HG03175 (cell line): ENCODE measurements at regions not wholly inside any gene's neighbourhood (a gene's known extent, or its start where the extent isn't known, plus 50 kb on each side); places are given as distances from the start of the nearest gene placed in this dataset.

Experiments used
- ATAC-seq: cut with Tn5 transposase; IDR thresholded peaks from one replicate; pipeline ENCODE4 v1.9.1; 2021; ENCODE audit warnings: mild to moderate bottlenecking, moderate library complexity; ENCODE audit not compliant: unreplicated experiment

DNA sequence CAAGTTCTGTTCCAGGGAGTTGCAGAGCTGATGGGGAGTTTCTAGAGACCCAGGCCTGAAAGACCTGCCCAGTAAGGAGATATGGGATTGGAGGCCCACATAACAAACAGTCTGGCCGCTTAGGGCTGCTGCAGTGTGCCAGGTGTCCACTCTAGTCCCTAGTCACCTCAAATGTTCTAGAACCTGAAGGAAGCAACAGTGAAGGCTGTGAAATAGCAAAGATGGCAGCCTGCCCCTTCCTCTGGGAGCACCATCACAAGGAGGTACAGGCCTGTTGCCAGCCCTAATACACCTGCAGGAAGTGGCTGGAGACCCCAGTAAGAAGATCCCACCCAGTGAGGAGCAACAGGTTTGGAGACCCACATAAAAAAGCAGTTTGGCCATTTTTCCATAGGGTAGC, 783.8 kb upstream of the EDIL3 start:
- ATAC-seq = no peak

DNA sequence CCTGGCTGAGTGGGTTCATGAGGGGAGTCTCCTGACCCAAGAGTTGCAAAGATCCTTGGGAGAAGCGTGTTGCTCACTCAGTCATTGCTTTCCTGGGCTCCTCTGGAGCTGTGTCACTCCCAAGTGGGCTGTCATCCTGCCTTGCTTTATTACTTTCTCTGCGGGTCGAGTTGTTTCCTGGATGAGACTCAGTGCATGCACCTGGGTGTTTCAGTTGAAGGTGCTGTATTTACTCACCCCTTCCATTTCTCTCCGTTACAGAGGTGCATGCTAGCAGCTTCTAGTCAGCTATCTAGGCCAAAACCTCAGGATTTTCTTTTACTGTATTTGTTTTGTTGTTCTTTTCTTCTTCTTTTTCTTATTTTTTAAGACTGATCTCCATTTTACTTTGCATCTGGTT, 785.5 kb upstream of the EDIL3 start:
- no peak for ATAC-seq

DNA sequence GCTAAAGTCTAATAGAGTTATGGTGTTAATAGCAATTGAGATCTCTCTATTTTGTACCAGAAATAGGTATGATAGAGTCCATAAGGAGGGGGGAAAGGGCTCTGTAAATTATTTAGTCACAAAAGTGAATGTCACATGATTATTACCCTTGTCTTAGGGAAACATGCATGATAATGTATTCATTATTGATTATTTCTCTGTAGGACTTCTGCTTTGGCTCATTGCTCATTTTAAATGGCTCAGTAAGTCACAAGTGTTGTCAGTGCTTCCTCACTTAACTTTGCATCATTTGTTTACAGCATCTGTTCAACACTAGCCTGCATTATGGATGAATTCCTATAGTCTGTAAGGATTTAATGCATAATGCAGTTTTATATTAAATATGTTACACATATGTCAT, 788.8 kb upstream of the EDIL3 start:
- ATAC-seq = no peak

DNA sequence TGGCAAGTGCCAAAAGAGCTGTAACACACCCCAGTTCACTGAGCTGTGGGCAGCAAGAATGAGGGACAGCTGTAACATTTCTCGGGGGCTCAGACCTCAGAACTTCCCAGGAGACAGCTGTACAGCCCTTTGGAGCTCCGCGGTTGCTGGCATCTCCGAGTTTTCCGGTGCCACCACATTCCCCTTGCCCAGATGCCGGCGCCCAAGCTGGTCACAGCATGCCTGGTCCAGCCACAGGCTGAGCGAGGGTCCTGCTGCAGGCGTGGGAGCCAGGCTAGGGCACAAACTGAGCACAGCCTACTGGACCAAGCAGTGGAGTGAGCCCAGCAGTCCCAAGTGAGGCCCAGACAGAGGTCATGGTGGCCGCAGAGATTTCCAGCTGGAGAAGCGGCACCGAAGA, 797.7 kb upstream of the EDIL3 start:
- ATAC-seq = no peak

DNA sequence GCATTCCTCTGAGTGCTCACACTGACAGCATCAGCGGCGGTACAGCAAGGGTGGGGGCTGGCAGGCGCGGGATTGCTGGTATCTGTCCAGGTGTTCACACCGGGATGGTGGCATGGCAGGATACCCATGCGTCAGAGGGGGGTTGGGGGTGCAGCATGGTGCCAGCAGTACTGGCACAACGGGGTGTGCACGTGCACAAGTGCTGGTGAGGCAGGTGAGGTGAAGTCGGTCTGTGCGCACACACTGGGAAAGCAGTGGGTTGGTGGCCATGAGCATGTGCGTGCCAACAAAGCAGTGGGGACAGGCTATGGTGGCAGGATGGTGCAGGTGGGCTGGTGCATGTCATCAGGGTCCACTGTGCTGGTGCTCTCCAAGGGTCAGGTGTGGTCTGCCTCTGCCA, 819.6 kb upstream of the EDIL3 start:
- ATAC-seq = no peak

DNA sequence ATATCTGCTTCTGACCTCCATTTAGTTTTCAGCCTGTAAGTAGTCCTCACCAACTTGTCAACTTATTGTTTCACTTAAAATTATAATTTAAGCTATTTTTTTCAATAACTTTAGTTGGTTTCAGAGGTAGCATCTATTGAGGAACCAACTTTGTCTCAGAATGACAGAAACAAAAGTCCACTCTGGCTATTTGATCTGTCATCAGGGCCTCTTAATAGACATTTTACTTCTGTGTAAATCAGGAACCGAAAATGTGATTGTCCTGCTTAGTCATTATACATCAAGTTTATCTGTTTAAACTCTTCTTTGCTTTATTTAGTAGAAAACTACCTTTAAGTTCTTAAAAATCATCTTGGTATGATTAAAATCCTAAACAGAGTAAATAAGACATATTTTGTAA, 820.8 kb upstream of the EDIL3 start:
- no peak for ATAC-seq

DNA sequence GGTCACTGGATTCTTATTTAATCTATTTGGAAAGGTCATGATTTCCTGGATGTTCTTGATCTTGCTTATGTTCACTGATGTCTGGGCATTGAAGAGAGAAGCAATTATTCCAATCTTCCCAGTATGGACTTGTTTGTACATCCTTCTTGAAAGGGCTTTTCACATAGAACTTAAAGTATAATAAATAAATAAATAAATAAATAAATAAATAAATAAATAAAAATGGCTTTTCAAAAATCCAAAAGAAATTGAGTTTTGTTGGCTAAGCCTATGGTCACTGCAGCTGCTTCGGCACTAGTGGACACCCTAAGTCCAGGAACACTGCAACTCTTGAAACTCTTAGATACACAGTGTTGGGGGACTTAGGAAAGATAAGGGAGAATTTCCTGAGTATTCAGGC, 840.7 kb upstream of the EDIL3 start:
- no peak for ATAC-seq

DNA sequence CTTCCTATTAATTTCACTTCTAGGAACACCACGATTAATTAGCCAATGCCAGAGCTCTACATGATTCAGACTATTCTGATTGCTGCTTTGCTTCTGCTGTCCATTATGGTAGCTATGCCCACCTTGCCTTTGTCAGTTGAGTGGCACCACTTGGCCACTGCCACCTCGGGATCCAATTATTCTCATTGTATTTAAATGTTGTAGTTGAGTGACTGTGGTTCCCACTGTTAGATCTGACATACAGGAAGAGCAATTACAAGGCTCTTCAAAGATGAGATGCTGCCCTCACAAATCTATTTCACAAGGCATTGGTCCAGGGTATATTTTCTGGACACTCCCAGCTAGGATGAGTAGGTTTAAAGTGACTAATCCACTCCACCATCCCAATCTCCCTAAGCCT, 864.5 kb upstream of the EDIL3 start:
- ATAC-seq = no peak

DNA sequence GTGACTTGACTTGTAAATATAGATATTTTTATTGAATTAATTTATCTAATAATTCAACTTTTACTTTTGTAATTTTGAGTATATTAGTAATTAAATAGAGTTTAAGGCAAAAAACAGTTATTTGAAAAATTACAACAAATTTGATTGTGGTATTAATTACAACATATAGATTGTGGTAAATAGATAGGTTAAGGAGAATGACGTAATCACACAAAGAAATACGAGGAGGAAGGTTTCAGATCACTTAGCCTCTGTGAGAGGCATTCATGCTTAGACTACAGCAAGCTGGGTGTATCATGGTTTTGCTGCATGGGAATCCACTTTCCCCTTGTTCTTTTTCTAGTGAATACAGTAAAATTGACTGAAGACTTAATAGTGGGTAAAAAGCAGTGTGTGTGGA, 878.4 kb upstream of the EDIL3 start:
- ATAC-seq = no peak

DNA sequence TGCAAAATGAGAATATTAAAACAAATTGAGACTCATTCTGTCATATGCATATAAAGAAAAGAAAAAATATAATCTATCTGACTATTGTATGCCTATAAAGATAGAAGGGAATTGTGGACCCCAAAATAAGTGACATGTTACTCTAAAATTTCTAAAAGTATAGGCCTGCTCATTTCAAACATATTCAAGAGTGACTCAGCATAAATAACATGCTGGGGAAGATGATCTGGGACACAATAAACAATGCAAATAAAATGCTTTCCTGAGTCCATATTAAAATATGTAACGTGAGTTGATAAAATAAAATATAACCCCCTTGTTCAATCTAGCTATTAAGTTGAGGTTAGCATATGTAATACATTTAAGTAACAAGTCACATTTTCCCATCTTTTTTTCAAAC, 882.0 kb upstream of the EDIL3 start:
- no peak for ATAC-seq

DNA sequence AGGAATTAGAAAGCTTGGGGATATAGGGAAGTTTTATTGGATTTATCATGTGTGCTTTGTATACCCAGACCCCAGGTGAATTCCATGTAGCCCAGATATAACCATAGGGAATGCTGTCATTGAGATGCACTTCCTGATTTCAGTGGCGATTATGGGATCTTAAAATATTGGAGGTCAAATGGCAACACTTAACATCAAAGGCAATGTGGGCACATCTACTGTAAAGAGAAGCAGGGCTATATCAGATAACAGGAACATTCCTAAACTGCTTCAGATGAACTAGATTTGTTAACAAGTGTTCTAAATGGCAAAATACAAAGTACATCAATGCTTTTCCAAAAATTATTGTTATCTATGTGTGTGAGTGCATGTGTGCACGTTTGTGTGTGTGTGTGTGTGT, 883.5 kb upstream of the EDIL3 start:
- no peak for ATAC-seq

DNA sequence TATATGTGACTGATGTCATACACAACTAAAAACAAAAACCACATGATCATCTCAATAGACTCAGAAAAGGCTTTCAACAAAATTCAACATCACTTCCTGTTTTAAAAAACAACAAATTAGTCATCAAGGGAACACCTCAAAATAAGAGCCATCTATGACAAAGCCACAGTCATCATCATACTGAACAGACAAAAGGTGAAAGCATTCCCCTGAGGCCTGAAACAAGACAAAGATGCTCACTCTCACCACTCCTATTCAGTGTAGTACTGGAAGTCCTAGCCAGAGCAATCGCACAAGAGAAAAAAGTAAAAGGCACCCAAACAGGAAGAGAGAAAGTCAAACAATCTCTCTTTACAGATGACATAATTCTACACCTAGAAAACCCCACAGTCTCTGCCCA, 893.5 kb upstream of the EDIL3 start:
- no peak for ATAC-seq

DNA sequence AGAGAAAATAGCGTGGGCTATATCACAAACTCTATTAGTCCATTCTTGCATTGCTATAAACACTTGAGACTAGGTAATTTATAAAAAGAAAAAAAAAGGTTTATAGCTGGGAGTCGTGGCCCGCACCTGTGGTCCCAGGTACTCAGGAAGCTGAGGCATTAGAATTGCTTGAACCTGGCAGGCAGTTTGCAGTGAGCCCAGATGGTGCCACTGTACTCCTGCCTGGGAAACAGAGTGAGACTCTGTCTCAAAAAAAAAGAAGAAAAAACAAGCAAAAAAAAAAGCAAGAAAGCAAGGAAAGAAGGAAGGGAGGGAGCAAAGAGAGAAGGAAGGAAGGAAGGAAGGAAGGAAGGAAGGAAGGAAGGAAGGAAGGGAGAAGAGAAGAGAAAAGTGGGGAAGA, 904.2 kb upstream of the EDIL3 start:
- ATAC-seq = no peak

DNA sequence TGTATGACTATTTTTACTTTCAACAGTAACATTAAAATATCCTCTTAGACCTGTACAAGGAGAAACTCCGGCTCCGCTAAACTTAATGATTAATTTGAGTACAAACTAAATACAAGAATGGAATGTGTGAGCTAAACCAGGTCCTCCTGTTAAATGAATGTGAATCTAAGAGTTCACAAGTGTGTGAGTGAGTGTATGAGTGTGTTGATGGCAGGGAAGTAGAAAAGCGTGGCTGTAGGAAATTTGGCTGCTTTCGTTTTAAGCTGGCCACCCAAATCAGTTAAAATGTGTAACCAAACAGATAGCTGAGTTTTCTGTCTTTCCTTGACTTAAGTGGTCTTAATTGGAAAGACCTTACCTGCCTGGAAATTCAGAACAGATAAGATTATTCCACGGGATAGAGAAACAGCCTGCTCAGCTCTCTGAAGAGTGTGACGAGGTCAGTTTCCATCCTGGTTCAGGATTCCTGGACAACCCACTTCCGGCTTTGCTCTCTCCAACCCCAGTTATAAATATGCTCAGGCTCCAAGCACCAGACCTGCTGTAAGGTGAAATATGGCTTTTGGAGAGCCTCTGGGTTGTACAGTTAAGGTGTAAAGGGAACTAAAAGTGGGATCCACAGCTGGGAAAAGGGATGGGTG, 908.6 kb upstream of the EDIL3 start:
- no peak for ATAC-seq

DNA sequence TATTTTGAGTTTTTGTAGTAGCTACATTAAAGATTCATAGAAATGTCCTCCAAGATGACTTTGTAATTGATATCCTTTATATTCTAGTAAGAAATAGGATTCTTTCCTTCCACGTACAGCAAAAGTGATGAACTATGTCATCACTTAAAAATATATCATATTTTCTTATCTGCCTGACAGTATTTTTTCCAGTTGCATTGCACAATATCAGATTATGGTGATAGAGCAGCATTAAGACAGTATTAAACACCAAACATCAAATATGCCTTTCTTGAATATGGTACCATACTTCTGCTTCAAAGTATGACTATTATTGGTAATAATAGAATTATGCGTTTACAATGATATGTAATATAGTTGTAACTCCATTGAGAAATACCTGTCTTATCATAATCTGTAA, 919.8 kb upstream of the EDIL3 start:
- ATAC-seq = no peak

DNA sequence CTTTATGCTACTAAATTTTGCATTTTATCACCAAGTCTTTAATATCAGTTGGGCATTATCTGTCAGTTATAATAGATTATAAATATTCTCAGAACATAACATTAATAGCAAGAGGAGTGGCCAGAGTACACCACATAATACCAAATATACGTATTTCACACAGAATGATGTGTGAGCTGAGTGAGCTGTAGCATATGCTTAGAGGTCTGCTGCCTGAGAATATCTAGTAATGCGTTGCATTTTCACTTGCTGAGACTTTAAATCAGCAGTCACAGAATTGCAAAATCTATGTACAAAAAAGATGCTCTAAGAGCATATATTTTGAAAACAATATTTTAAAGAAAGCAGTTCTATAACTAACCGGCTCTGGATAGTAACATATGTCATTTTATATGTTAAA, 921.1 kb upstream of the EDIL3 start:
- ATAC-seq = no peak

DNA sequence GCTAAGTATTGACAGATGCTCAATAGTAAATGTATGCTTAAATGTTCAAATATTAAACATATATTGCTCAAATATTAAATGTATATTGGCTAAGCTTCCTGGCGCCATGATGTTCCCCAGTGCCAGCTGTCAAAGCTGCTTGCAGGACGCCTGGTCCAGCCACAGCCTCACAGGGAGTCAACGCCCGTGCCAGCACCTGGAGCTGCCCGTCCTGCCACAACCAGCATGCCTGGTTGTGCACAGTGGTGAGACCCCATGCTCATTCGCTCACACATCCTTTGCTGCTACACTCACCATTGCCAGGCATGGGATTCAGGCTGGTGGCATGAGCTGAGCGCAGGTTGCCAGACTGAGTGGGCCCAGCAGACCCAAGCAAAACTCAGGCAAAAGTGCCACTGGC, 926.9 kb upstream of the EDIL3 start:
- no peak for ATAC-seq

DNA sequence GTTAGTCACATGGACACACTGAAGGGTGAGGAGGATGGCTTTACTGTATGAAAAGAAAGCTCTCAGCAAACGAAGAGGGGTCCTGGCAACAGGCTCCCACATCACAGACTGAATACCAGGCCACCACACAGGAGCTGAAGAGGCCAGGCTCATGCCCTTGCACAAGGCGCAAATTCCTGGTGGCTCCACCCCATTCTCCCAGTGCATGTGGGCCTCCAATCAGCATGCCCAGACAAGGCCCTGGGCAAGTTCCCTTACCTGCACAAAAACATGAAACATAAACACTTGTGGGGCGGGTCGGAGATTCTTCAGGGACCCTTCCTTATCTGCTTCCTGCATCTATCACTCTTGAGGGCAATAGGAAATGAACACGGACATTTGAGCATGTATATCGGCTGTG, 935.8 kb upstream of the EDIL3 start:
- no peak for ATAC-seq

DNA sequence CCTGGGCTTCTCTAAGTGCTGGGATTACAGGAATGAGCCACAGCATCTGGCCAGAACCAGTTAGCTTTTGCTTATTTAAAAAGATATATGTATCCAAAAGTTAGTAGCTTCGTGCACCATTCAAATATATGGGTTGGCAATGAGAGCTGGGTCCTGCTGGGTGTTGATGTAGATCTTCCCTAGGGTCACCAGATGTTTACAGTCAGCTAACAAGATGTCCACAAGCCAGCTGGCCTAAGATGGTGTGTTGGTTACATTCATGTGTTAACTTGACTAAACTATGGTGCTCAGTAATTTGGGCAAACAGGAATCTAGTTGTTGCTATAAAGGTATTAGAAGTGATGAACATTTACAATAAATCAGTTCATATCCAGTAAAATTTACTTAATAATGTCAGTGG, 948.6 kb upstream of the EDIL3 start:
- ATAC-seq = no peak

DNA sequence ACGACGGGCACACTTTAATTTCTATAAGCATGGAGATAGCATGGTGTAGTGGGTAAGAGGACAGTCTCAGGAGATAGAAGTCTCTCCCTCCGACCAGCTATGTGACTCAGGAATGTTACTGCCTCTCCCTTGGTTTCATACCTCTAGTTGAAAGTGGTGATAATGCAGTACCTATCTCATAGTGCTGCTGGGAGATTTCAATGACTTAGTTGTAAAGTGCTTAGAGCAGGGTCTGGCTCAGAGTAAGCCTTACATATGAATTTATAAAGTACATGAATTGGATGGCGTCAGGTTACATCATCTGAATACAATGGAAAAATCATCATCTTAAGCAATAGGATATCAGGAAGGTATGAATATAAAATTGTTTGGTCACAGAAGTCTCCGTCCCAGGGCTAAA, 952.8 kb upstream of the EDIL3 start:
- no peak for ATAC-seq

DNA sequence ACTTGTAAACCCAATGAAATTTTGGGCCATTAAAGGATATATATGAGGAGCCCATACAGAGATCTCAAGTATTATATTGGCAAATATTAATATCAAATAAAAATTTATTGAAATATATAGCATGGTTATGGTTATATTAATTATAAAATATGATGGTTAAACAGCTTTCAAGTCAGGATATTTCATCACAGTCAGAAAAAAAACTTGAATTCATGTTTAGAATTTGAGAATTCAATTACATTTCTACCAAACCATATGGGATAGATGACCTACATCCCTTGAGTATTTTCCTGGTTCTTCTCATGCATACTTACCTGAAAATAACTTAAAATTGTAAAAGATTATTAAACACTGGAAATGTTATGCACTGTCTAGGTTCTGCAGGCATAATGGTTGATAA, 956.1 kb upstream of the EDIL3 start:
- no peak for ATAC-seq

DNA sequence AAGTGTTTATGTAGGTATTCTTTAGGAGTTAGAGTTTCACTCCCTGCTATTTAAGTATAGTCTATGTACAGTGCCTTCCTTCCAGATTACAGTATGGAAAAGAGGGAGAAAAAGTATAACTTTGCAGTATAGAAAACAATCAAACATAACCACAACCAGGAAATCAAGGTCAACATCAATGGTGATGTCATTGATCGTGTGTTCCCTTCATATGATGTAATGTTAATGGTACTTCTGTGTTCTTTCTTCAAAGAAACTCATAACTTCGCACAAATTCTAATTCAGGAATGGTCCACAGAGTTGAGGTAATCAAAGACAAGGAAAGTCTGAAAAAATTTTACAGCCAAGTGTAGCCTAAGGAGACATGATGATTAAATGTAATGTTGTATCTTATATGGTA, 961.1 kb upstream of the EDIL3 start:
- no peak for ATAC-seq

DNA sequence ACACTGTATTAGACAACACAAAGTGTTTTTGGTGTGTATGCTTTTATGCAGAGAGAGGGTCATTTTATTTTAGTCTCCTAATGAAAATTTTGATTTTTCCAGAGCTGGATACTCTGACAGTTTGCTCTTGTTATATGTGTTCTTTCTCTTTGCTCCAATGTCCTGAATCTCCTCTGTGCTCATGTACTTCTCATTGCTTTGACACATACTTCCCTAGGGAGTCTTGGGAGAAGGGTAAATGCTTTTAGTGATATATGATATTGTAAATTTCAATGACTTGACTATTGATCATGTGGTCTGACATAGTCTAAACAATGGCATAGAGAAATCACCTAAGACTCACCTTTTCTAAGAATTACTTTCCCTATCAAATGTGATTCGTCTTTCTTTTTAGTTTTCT, 972.6 kb upstream of the EDIL3 start:
- ATAC-seq = no peak

DNA sequence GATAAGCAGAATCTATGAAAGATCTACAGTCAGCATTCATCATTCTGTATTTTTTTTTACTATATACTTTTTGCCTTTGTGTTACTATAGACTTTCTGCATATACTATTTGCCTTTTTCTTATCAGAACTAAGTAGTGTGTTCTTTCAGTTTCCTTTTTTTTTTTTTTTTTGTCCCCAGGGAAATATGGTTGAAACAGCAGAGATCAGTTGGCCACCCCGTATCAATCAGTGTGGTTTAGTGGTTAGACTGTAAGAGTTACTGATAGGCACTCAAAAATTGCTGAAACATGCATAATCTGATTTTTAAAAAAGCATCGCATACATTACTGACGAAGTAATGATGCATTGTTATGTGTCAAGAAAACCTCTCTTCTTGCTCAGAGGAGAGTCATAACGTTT, 990.8 kb upstream of the EDIL3 start:
- ATAC-seq = no peak
